ENCODE measurements at regions not wholly inside any gene's neighbourhood (a gene's known extent, or its start where the extent isn't known, plus 50 kb on each side); places are given as distances from the start of the nearest gene placed in this dataset.
A peak's percentile ranks its signal among the peaks of the same experiment; 100 is the strongest.

GRCh38 chr20:10771435-10772140, 97.8 kb upstream of the JAG1 start:
- Histone ChIP-seq H3K27me3 (no peaks in the 10 kb centered on the region), H3K27ac (no peak overlapping the region), H3K9me3 (no peaks in the 10 kb centered on the region), H3K4me1 (no peaks in the 10 kb centered on the region), H3K36me3 (no peaks in the 10 kb centered on the region), H3K4me3 (no peak overlapping the region)
- intact Hi-C loops (cut with DNase I; ENCODE audit: low total_unique reads): no loop called here
- DNase-seq: no peak
- TF ChIP-seq, protein P1, sequence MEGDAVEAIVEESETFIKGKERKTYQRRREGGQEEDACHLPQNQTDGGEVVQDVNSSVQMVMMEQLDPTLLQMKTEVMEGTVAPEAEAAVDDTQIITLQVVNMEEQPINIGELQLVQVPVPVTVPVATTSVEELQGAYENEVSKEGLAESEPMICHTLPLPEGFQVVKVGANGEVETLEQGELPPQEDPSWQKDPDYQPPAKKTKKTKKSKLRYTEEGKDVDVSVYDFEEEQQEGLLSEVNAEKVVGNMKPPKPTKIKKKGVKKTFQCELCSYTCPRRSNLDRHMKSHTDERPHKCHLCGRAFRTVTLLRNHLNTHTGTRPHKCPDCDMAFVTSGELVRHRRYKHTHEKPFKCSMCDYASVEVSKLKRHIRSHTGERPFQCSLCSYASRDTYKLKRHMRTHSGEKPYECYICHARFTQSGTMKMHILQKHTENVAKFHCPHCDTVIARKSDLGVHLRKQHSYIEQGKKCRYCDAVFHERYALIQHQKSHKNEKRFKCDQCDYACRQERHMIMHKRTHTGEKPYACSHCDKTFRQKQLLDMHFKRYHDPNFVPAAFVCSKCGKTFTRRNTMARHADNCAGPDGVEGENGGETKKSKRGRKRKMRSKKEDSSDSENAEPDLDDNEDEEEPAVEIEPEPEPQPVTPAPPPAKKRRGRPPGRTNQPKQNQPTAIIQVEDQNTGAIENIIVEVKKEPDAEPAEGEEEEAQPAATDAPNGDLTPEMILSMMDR (IDR thresholded peaks at IDR 0.05): no peak

DNA sequence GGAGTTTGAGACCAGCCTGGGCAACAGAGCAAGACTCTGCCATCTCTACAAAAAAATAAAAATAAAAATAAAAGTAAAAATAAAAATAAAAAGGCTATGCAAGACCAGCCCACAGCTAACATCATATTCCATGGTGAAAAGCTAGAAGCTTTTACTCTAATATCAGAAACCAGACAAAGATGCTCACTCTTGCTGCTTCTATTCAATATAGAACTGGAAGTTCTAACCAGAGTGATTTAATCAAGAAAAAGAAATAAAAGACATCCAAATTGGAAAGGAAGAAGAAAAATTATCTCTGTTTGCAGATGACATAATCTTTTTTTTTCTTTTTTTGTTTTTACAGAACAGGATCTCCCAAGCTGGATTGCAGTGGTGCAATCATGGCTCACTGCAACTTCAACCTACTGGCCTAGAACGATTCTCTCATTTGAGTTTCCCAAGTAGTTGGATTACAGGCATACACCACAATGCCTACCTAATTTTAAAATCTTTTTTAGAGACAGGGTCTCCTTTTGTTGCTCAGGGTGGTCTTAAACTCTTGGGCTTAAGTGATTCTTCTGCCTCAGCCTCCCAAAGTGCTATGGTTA, 100.7 kb upstream of the JAG1 start:
- intact Hi-C loops (cut with DNase I; ENCODE audit: low total_unique reads): no loop called here
- no peak overlapping the region for H3K4me3 ChIP-seq
- H3K36me3 ChIP-seq: no peaks in the 10 kb centered on the region
- TF ChIP-seq, protein P1 (IDR thresholded peaks at IDR 0.05): no peak
- no peak overlapping the region for H3K27ac ChIP-seq
- DNase-seq: peak in 1 of 2 donors; percentile 32
- H3K4me1 ChIP-seq: no peaks in the 10 kb centered on the region
- H3K9me3 ChIP-seq: no peaks in the 10 kb centered on the region
- no peaks in the 10 kb centered on the region for H3K27me3 ChIP-seq

- TF ChIP-seq, protein P1 (IDR thresholded peaks at IDR 0.05): no peak
- Histone ChIP-seq H3K27ac (no peak overlapping the region), H3K36me3 (no peaks in the 10 kb centered on the region), H3K9me3 (no peaks in the 10 kb centered on the region), H3K4me3 (no peak overlapping the region), H3K4me1 (no peaks in the 10 kb centered on the region), H3K27me3 (no peaks in the 10 kb centered on the region)
- intact Hi-C loops (cut with DNase I; ENCODE audit: low total_unique reads): no loop called here
- DNase-seq: no peak
Observed at GRCh38 chr20:10777710-10778109, 103.9 kb upstream of the JAG1 start.

DNA sequence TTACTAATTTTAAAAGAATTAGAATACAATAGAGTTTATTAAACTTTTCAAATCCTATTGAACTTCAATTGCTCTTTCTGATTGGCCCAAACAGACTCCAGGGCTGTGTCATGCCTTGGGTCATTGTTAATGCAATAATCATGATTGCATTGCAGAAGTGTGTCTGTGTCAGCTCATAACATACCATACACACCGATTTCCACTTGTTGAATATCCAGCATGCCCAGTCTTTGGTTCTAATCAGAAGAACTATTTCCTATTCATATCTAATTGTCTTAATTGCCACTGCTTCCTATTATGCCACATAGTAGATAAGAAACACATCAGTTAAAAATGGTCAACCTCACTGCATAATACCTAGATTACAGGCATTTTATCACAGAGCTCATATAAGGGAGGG, 106.1 kb upstream of the JAG1 start:
- Histone ChIP-seq H3K27me3 (no peaks in the 10 kb centered on the region), H3K36me3 (no peaks in the 10 kb centered on the region), H3K4me3 (no peak overlapping the region), H3K9me3 (no peaks in the 10 kb centered on the region), H3K4me1 (no peaks in the 10 kb centered on the region), H3K27ac (no peak overlapping the region)
- intact Hi-C loops (cut with DNase I; ENCODE audit: low total_unique reads): no loop called here
- no peak for DNase-seq
- TF ChIP-seq, protein P1 (IDR thresholded peaks at IDR 0.05): no peak

DNA sequence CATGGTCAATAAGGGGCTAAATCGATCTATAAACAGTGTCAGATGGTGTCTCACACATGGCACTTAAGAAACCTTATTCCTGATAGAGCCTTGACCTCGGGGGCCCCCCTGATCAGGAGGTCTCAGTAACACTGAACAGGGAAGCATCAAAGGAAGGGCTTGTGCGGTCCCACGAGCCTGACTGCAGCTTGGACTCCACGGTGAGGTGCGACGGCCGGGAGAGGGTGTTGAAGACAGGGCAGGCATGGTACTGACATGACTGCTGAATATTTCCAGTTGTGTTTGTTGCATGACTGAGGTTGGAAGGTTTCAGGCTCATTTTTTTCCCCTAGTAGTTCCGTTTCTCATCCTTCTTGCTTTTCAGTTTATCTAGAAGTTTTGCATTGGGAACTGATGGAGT, 107.1 kb upstream of the JAG1 start:
- intact Hi-C loops (cut with DNase I; ENCODE audit: low total_unique reads): no loop called here
- TF ChIP-seq, protein P1 (IDR thresholded peaks at IDR 0.05): no peak
- no peaks in the 10 kb centered on the region for H3K4me1 ChIP-seq

More for the DNA sequence above, 107.1 kb upstream of the JAG1 start:
- Histone ChIP-seq H3K9me3 (no peaks in the 10 kb centered on the region), H3K27ac (no peak overlapping the region), H3K4me3 (no peak overlapping the region), H3K36me3 (no peaks in the 10 kb centered on the region), H3K27me3 (no peaks in the 10 kb centered on the region)
- no peak for DNase-seq

All from tibial artery (tissue), 4 donors.